GM06990 (cell line): ENCODE measurements at regions not wholly inside any gene's neighbourhood (a gene's known extent, or its start where the extent isn't known, plus 50 kb on each side); places are given as distances from the start of the nearest gene placed in this dataset.
A peak's percentile ranks its signal among the peaks of the same experiment; 100 is the strongest.

Source experiments
- DNase-seq: peaks from one replicate; pipeline ENCODE4 v3.0.0-alpha.2; 2011; ENCODE audit not compliant: insufficient read length; ENCODE audit errors: extremely low read depth
- H3K27me3 ChIP-seq: replicated peaks from 2 replicates; pipeline ENCODE4 v1.6.0; 2011; ENCODE audit warnings: low read length; ENCODE audit not compliant: control insufficient read depth, insufficient read depth
- H3K36me3 ChIP-seq: 2 replicates; pipeline ENCODE4 v1.5.1; 2011; ENCODE audit warnings: low read length; ENCODE audit not compliant: control insufficient read depth, insufficient read depth
- H3K4me3 ChIP-seq: replicated peaks from 2 replicates; pipeline ENCODE4 v1.5.1; 2011; ENCODE audit warnings: low read depth, mild to moderate bottlenecking, control low read depth, low read length
- TF ChIP-seq, protein P1 (sequence below): IDR thresholded peaks from 2 replicates; pipeline ENCODE4 v1.5.1; 2011; ENCODE audit warnings: low read length, control low read depth, mild to moderate bottlenecking, inconsistent platforms; ENCODE audit not compliant: insufficient read depth, poor library complexity, severe bottlenecking

DNA sequence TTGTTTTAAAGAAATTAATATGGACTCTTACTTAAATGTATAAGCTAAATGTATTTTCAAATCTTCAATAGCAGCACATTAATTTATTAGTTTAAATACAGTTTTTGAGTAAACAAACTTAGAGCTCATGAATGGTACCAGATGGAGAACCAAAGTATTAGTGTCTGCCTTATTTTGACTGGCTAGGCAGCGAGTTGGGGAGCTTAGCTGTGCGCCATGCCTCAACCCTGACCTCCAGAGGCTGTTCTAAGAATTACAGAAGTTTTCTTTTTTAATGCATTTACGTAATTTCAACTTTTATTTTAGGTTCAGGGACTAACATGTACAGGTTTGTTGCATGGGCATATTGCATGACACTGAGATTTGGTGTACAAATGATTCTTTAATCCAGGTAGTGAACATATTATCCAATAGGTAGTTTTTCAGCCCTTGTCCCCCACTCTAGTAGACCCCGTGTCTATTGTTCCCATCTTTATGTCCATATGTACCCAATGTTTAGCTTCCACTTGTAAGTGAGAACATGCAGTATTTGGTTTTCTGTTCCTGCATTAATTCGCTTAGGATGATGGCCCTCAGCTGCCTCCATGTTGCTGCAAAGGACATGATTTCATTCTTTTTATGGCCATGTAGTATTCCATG is 166.8 kb downstream of the IQUB start:
- TF ChIP-seq, protein P1, sequence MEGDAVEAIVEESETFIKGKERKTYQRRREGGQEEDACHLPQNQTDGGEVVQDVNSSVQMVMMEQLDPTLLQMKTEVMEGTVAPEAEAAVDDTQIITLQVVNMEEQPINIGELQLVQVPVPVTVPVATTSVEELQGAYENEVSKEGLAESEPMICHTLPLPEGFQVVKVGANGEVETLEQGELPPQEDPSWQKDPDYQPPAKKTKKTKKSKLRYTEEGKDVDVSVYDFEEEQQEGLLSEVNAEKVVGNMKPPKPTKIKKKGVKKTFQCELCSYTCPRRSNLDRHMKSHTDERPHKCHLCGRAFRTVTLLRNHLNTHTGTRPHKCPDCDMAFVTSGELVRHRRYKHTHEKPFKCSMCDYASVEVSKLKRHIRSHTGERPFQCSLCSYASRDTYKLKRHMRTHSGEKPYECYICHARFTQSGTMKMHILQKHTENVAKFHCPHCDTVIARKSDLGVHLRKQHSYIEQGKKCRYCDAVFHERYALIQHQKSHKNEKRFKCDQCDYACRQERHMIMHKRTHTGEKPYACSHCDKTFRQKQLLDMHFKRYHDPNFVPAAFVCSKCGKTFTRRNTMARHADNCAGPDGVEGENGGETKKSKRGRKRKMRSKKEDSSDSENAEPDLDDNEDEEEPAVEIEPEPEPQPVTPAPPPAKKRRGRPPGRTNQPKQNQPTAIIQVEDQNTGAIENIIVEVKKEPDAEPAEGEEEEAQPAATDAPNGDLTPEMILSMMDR = peak; percentile 72
- Histone ChIP-seq H3K4me3 (no peak overlapping the region), H3K36me3 (no peaks in the 10 kb centered on the region), H3K27me3 (no peaks in the 10 kb centered on the region)
- DNase-seq = no peak

DNA sequence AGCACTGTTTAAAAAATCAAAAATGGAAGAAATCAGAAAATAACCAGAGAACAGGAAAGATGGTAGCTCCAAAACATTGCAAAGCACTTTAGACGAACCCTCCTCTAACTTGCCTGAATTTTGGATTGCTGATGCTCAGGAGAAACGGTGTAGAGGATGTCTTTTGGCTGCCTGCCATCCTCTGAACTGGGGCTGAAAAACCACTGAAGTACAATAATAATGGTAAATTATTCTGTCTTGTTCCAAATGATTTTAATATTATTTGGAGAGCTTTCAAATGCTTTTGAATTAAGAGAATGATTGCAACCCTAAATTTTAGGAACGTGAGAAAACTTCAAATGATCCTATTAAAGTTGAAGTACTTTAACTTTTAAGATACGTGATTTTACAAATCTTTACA is 167.3 kb upstream of the SLC13A1 start:
- Histone ChIP-seq H3K27me3 (no peaks in the 10 kb centered on the region), H3K4me3 (no peak overlapping the region), H3K36me3 (no peaks in the 10 kb centered on the region)
- DNase-seq = no peak
- TF ChIP-seq, protein P1 = no peak

DNA sequence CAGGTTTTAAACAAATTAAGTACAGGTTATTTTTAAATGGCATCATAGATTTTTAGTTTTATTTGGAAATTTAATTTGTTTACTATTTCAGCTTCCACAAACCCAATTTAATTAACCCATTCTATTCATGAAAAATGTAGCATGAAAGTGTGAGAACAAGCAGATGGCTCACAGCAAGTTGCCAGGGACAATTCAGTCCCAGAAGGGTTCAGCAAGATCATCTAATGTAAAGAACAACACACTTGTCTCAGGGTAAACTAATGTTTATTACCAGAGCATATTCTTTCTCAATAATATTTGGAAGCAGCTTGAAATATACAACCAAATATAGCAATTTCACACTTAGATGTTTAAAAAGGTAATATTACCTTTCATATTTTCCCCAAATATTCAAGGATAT is 166.9 kb upstream of the SLC13A1 start:
- Histone ChIP-seq H3K27me3 (no peaks in the 10 kb centered on the region), H3K36me3 (no peaks in the 10 kb centered on the region), H3K4me3 (no peak overlapping the region)
- TF ChIP-seq, protein P1 = no peak
- DNase-seq = no peak

DNA sequence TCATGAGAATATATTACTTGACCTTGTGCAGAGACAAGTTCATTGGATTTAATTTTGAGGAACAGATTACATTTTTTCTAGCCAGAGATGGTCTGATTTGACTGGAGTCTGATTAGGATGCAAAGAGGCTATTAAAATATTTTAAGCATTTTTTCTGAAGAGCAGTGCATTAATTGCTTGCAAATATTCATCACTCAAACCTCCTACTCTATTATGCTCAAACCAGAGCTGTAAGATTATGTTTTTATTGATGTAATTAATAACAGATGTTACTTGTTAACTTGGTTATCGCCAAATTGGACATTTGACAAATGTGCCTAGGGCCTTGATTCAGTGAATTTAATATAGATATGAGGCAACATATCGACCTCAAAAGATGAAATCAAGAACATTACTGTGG is 160.9 kb upstream of the SLC13A1 start:
- Histone ChIP-seq H3K27me3 (no peaks in the 10 kb centered on the region), H3K4me3 (no peak overlapping the region), H3K36me3 (no peaks in the 10 kb centered on the region)
- no peak for DNase-seq
- TF ChIP-seq, protein P1 = no peak

DNA sequence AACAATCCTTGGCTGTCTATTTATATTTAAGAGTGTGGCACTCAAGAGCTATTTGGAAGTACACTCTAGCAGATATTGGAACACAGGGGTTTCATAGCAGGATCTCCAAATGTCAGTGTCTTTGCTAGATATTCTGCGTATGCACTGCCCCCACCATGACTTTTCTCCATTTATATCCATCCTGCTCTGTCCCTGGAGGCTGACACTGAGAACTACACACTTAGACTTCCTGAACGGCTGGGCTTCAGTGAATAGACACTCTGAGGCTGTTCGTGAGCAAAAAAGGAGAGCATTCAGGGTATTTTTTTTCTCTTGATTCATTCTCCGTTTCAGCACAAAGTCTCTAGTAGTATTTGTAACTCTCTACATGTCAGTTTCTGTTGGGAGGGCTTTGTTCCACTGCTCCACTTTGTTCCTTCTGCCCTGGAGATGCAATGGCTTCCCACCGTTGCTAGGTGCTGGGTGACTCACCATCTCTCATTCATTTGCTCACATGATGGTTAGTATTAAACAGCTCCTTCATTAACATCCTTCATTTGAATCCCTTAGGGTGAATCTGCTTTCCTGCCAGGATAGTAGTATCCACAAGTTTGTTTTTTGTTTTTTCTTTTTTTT is 155.9 kb upstream of the SLC13A1 start:
- DNase-seq = no peak
- H3K27me3 ChIP-seq = no peaks in the 10 kb centered on the region
- H3K4me3 ChIP-seq = no peak overlapping the region
- TF ChIP-seq, protein P1 = no peak
- no peaks in the 10 kb centered on the region for H3K36me3 ChIP-seq
